Kasumi-1 (cell line): ENCODE measurements at regions not wholly inside any gene's neighbourhood (a gene's known extent, or its start where the extent isn't known, plus 50 kb on each side); places are given as distances from the start of the nearest gene placed in this dataset.

Experiments used
- DNase-seq, 2 experiments: peaks; one replicate each; lab custom pipeline; 2025; lab: John Stamatoyannopoulos, UW

DNA sequence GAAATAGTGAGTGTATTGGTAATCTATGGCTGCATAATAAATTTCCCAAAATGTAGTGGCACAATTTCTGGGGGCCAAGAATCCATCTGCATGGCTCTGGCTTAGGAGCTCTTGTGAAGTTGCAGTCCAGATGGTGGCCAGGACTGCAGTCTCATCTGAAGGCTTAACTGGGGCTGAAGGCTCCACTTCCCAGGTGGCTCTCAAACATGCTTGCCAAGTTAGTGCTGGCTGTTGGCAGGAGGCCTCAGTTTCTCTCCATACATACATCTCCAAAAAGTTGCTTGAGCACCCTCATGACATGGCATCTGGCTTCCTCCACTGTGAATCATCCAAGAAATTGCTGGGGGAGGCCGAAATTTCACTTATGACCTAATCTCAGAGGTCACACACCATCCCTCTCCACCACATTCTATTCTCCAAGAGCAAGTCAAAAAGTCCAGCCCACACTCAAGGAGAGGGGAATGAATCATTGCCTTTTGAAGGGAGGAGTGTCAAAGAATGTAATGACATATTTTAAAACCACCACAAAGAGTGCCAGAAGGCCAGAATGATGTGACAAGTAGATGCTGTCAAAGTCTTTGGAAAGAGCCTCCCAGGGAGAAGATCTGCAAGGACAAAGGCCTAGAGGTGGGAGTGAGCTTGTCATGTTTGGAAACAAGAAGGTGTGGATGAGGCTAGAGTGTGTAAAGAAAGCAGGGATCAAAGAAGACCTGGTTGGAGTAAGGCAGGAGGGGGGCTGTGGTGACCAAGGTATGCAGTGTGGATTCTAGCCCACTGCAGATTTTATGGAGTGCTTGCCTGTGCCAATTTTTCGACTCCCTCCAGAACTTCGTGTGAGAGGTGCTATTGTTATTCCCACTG is 566.2 kb downstream of the MIAT start:
- no peak for DNase-seq

DNA sequence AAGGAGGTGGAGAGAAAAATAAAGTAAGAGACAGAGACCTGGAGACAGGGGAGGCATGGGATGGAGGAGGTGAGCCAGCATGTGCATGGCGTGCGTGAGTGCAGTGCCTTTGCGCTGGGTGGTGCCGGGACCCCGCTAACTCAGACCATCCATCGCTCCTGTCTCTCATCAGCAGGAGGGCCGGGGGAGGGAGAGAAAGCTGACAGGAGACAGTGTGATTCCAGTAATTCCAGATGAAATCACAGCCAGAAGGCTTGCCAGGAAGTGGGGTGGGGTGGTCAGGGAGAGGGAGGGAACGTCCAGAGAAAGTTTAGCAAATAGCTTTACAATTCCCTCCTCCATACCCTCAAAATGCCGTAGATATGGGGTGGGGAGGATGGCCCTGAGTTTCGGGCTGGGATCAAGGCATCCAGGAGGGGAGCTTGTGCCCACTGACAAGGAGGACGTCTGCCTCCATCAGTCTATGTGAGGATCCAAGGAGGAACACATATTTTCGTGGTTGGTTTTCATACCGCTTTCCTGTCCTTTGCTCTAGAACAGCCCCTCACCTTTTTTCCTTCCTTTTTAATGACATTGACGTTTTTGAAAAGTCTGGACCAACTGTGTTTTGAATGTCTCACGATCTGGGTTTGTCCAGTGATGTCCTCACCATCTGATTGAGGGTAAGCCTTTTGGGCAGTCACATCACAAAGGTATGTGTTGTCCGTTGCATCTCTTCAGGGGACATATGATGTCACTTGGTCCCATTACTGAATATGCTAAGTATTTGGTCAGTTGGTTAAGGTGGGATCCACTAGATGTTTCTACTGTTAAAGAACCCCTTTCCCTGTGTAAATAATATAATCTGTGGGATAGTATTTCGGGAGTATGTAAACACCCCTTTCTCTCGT is 567.3 kb downstream of the MIAT start:
- DNase-seq, result no peak

DNA sequence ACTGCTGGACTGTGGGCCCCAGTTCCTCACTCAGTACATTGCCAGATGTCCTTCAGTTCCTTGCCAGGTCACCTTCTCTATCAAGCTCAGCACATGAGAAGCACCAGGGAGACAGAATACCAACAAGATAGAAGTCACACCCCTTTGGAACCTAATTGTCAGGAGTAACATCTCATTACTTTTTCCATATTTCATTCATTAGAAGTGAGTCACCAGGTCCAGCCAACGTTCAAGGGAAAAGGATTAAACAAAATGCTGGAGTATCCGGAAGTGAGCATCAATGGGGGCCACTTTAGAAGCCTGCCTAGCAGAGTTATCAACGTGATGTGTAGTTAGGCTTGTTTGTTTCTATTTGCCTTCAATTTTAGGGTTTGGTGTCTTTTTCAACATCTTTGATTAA is 569.3 kb downstream of the MIAT start:
- no peak for DNase-seq

DNA sequence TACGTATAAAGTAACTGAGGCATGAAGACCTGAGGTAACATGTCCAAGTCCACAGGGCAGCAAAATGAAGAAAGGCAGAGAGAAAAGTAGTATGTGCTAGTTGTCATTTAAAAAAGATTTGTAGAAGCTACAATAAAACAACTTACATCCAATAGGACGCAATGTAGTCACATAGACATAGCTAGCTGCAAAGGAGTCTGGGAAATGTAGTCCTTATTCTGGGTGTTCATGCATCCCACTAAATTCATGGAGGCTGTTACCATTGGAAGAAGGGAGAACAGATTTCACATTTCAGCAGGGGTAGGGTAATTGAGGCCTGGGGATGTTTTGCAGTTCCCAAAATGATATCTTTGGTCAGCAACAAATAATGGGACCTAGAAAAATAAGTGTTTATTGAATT is 571.4 kb downstream of the MIAT start:
- no peak for DNase-seq

DNA sequence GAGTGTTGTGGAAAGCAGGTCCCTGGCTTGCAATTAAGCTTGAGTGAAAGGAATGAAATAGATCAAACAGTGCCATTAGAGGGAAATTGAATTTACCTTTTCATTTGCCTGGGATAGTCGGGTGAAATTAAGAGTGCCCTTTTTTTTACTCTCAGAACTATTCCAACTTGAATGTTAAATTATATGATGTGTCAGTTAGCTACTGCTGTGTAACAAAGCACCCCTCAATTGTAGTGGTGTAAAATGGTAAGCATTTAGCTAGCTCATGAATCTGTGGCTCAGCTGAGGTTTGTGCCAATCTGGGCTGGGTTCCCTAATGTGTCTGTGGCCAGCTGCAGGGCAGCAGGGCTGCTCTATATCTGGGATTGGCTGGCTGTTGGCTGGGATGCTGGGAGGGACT is 571.4 kb downstream of the MN1 start:
- no peak for DNase-seq

DNA sequence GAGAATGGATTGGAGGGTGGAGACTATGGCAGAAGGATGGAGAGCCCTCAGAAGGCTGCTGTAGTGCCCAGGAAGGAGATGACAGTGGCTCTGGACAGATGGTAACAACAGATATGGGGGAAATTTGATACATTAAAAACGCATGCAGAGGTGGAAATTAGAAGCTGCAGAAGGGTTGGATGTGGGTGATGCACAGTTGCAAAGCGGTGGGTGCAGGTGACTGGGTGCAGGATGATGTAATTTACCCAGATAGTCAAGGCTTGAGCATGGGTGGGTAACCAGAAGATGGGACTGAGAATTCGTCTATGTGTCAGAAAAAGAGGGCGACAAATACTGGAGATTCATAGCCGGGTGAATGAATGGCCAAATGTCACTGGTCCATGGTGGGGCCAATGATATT is 570.3 kb downstream of the MN1 start:
- no peak for DNase-seq

DNA sequence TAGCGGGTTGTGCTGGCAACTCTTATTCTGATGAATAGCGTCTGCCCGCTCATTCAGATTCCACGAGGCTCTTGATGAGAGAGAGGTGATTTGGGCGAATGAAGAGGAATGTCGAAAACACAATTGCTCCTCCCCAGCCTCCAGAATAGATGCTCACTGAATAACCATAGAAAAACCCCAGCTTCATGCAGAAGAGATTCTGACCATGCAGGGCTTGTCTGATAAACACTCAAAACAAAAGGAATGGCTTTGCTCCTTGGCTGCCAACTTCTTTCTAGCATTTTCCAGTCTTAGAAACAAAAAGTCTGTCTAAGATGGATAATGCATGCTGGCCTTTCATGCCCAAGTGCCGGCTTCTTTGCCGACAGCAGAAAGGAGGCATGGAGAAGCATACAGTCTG is 569.5 kb downstream of the MN1 start:
- no peak for DNase-seq

DNA sequence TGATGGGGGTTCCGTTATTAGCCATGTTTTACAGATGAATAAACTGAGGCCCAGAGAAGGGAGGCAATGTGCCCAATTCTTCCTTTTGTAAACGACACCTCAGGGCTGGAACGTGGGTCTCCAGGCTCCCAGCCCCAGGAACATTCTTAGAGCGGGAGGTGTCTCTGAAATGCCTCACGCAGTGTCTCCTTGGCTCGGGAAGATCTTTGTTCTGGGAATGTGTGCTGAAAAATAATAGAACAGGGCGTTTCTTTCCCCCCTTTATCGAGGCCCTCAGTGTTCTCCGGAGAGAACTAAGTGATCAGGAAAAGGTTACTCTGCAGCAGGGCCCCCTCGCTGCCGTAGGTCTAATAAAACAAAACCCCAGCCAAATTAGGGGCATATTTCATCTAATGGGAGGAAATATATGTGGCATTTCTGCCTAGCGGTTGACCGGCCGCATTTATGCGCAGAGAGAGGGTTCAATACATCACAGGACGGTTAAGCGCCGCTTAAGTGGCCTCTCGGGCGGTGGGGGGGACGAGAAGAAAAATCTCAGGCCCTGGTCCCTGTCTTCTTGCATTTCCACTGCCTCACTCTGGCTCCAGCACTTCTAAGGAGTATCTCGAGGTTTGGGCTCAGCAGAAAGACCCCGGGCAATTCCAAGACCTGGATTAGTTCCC is 564.3 kb downstream of the MN1 start:
- DNase-seq, result no peak

DNA sequence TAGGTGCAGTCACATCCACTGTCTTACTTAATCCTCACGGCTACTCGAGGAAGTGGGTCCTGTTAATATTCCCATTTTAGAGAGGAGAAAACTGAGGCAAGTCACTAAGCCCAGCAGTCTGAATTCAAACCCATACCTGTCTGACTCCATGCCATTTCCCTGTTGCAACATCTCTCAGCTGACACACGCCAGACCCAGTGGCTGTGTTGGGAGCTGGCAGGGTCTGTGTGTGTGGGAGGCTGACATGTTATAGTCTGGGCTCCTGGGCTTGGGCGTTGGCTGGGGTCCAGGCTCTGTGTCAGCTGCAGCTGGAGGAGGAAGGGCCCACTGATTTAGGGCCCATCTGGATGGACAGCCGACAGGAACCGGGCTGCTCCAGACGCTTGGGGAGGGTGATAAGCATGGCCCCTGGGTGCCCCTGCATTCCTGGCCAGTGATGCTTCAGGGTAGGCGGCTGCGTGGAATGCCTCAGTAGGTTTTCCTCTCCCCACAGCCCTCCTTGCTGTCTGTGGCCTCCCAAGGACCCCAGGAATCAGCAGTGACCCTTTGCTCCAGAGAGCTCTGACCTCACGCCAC is 562.5 kb downstream of the MN1 start:
- DNase-seq, result no peak

DNA sequence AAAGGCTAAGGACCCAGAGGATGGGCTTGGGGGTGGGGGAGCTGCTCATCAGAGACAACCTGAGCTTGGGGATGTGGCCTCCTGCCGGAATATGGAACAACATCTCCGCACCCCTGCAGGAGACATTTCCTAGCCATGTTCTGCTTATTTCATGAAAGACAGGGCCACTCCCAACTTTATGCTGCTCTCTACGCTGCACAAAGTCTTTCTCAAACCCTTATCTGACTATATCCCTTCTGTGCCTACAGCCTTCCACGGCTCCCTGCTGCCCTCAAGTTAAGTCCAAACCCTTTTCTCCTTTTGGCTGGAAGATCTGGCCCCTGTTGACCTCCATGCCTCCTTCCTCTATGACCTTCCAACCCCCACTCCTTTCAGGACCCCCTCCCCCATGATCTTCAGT is 562.0 kb downstream of the MN1 start:
- no peak for DNase-seq

DNA sequence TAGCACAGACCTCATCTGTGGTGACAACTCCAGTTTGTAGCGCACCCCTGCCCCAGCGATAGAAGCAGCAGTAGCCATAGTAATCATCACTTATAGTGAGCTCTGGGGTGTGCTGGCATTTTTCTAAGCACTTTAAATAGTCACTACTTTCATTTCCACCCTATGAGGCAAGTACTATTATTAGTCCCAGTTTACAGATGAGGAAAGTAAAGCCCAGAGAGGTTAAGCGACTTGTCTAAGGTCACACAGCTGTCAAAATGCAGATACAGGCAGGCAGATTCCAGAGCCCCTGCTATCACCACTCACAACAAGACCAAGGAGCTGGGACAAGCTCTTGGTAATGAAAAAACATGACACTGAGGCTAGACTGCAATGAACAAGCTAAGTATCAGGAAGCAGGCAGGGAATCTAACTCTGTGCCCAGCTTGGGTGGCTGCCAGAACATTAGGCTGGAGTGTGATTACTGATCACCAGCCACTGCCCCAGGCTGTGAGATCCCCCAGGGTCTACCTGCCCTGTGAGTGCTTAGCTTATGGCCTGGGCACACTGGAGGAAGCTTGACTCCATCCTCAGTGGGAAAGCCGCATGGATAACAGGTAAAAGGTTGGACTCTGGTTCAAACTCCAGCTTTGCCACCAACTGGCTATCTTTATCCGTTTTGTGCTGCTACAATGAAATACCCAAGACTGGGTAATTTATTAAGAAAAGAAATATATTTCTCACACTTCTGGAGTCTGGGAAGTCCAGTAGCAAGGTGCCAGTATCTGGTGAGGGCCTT is 561.1 kb downstream of the MN1 start:
- no peak for DNase-seq

DNA sequence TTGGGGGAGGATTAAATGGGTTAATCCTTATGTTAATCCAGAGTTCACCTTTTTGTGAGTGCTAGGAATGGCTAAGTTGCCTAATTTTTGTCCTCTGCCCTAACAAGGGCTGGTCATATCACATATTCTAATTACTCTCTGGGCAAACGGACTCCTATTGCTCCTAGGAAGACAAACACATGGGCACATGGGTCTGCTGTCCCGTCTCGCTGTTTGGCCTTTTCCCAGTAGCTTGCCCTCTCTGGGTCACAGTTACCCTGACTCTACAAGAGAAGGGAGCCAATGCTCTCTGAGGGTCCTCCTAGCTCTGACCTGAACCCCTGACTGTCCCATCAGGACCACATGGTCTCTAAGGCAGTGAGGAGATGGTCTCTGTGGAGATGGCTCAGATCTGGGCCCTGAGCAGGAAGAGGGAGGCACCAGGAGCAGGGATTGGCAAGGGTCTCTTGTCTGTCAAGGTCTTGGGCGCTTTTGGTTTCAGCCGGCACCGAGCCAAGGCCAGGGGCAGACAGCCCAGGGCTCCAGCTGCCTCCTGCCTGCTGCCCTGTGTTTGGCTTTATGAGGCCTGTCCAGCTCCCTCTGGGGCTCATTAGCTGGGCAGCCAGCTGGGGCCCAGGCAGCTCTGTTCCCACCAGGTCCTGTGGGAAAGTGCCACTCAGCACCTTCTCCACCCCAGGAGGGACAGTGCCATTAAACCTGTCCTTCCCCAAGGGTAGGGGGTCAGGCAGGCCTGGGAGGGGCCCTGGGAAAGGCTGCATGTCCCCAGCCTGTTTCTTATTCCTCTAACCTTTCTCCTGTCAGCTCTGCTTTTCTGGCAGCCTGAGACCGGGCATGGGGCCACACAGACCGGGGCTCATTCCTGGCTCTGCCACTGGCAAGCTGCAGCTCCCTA is 559.9 kb downstream of the MN1 start:
- DNase-seq, result no peak

DNA sequence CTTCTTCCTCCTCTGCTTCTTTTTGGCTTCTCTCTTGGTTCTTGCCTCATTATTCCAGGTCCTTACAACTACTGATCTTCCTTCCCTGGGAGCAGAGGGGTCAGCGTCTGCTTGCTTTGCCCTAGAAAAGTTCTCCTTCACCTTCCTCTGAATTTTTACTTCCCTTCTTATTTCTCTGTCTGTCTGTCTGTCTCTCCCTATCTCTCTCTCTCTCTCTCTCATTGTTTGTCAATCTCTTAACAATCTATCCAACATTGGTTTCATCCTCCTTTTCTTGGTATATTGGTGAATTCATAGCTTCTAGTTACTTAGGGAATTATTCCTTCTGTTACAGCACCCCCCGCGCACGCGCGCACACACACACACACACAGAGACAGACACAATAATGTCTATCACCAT is 559.1 kb downstream of the MN1 start:
- DNase-seq, result no peak

DNA sequence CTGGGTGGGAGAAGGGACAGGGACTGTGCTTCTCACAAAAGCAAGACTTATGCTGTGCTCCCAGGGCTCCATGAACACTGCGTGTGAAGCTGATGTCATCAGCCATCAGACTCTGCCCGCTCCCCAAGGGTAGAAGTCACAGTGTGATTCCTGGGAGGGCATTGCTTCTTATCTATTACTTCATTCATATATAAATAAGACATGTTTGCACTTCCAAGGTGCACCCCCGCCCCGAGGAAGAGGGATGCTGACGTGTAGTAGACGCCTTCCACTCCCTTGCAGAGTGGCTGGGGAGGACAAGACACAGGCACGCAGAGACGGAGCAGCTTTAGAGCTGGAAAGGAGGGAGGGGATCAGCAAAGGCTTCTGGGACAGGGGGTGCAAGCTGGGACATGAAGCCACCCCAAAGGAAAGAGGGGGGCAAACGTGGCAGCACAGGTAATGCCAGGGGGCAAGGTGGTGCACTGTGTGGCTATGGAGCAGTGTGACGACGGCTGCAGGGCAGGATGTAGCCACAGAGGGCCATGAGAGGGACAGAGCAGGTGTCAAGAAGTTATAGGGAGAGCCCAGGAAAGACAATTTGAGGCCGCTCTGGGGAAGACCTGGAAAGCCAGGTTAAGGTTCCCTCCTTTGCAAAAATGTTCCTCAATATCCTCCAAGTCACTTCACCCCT is 558.5 kb downstream of the MN1 start:
- DNase-seq, result no peak

DNA sequence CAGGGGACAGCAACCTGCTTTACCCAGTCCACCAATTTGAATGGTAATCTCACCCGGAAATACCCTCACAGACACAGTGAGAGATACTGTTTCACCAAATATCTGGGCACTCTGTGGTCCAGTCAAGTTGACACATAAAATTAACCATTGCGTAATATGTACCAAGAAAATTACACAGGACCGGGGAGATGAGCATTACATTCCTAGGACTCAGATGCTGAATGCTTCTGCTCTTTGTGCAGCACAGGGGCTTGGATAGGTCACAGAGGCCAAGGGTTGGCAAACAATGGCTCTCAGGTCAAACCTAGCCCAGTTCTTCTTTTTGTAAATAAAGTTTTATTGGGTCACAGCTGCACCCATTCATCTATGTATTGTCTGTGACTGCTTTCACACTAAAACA is 557.2 kb downstream of the MN1 start:
- DNase-seq, result no peak

DNA sequence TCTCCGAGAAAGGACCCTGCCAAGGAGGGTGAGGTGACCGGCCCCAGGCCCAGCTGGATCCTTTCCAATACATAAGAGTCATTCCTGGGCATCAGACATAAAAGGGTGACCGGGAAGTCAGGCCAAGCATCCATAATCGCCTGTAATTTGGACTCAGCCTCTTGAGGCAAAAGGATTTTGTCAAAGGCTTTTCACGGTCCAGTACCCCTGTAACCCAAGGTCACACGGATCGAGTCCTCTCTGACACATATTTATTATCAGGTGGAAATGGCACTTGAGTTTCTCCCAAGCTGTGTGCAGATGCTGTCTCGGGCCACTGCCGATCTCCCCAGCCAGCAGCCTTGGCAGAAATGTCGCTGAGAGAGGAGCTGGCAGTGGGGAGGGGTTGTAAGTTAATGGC is 556.5 kb downstream of the MN1 start:
- no peak for DNase-seq

DNA sequence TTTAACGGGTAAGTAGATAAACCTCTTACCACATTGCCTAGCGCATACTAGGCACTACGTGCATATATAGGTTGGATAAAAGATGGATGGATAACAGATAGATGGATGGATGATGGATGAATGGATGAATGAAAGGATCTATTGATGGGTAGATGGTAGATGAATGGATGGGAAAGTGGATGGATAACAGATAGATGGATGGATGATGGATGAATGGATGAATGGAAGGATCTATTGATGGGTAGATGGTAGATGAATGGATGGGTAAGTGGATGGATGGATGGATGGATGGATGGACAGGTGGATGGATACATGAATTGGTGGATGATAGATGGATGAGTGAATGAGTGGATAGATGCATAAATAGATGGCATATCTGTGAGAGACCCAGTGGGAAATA is 555.0 kb downstream of the MN1 start:
- no peak for DNase-seq

DNA sequence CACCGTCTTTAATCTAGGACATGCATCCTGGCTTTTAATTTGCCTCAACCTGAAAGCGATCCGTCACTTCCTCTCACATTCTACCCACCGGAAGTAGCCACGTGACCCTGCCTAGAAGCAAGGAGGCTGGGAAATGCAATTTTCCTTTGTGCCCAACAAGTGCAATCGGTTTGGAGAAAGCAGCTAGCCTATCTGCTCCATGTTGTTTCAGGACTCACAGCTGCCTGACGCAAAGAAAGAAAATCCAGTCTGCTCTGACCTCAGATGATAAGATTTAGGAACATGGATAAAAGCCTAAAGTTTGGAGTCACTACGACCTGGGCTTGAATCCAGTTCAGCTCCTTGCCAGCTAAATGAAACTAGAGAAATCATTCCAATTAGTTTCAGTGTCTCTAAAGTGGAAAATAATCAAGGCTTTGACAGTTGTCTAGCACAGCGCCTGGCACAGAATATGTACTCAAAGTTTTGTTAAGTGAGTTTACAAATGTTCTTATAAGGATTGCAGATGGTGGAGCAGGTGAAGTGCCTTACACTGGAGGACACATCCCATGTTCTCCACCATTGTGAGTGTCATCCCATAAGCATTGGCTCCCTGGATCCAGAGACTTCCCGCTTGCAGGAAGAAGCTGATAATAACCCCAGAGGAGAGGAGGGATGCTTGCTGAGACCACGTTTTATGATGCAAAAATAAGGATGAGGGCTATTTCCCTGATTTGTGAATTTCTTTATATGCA is 553.7 kb downstream of the MN1 start:
- DNase-seq, result peak in 1 of 2 experiments; percentile 0

DNA sequence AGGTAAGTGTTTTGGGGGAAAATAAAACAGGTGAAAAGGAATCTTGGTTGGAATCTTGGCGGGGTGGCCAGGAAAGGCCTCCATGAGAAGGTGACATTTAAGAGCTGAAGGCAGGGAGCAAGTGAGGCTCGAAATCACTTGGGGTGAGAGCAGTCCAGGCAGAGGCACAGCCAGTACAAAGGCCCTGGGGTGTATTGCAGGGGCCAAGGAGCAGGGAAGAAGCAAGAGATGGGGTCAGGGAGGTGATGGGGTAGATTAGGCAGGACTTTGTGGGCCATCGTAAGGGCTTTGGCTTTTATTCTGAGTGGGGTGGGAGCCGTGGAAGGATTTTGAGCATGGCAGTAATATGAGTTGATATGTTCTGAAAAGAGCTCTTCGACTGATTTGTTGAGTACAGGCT is 551.1 kb downstream of the MN1 start:
- no peak for DNase-seq
